ENCODE measurements at regions not wholly inside any gene's neighbourhood (a gene's known extent, or its start where the extent isn't known, plus 50 kb on each side); places are given as distances from the start of the nearest gene placed in this dataset.
"Not testable (repeated sequence)": the region's sequence is repeated elsewhere in the genome, so short reads cannot be mapped to it uniquely, and the experiment has no call there.

DNA sequence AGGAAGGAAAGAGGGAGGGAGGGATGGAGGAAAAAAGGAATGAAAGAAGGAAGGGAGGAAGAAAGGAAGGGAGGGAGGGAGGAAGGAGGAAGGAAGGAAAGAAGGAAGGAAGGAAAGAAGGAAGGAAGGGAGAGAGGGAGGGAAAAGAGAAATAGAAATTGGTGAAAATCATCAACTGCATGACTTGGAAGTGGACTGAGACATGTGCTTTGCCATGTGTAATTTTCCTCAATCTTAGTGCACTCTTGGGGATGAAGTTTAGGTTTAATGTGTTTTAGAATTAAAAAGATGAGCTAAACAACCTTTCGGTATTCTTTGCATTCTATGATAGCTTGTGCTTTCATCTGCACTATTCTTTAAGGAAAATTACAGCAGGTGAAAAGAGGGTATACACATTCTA is 320.1 kb upstream of the GALNT5 start:
- no peak overlapping the region for H3K4me3 Mint-ChIP-seq
- H3K27me3 Mint-ChIP-seq: no peaks in the 10 kb centered on the region
- no peak for DNase-seq (ENCODE audit: low spot score in 2 of 2)
- no peaks in the 10 kb centered on the region for H3K9me3 Mint-ChIP-seq
- peaks cover 2% of the 10 kb centered on the region for H3K36me3 Mint-ChIP-seq (ENCODE audit: insufficient read depth)
- ATAC-seq (replicated peaks; ENCODE audit: extremely low read depth, poor library complexity, severe bottlenecking): no peak
- H3K27ac Mint-ChIP-seq (ENCODE audit: low read depth): no peak overlapping the region
- no peaks in the 10 kb centered on the region for H3K4me1 Mint-ChIP-seq

GRCh38 chr2:156944871-156945270 is 312.6 kb upstream of the GALNT5 start:
- no peak for ATAC-seq (replicated peaks; ENCODE audit: extremely low read depth, poor library complexity, severe bottlenecking)
- Mint-ChIP-seq H3K27ac (ENCODE audit: low read depth) (no peak overlapping the region), H3K36me3 (ENCODE audit: insufficient read depth) (no peaks in the 10 kb centered on the region), H3K9me3 (no peaks in the 10 kb centered on the region), H3K4me1 (no peaks in the 10 kb centered on the region), H3K27me3 (no peaks in the 10 kb centered on the region), H3K4me3 (no peak overlapping the region)
- no peak for DNase-seq (ENCODE audit: low spot score in 2 of 2)

DNA sequence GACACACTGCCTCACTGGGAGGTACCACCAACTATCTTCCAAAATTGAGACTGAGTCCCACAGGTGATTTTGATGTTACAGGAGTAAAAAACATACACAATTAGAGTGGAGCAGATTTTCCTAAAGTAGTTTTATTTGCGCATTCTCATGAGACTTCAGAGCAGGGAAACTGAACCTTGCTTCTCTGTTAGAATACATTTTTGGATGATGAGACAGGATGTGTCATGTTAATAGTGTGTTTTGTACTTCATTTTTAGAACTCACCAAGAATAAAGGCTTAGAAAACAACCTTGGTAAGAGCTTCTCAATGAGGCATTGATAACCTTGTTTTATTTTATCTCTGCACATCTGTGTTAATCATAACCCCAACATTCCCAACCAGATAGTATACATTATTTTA is 310.2 kb upstream of the GALNT5 start:
- no peak overlapping the region for H3K27ac Mint-ChIP-seq (ENCODE audit: low read depth)
- DNase-seq (ENCODE audit: low spot score in 2 of 2) (no peak), ATAC-seq (replicated peaks; ENCODE audit: extremely low read depth, poor library complexity, severe bottlenecking) (no peak)
- no peak overlapping the region for H3K4me3 Mint-ChIP-seq
- H3K27me3 Mint-ChIP-seq: no peaks in the 10 kb centered on the region
- H3K4me1 Mint-ChIP-seq: no peaks in the 10 kb centered on the region
- H3K36me3 Mint-ChIP-seq (ENCODE audit: insufficient read depth): no peaks in the 10 kb centered on the region
- H3K9me3 Mint-ChIP-seq: peaks cover 5% of the 10 kb centered on the region

GRCh38 chr2:156955701-156956100 is 301.8 kb upstream of the GALNT5 start:
- ATAC-seq (replicated peaks; ENCODE audit: extremely low read depth, poor library complexity, severe bottlenecking) (no peak), DNase-seq (ENCODE audit: low spot score in 2 of 2) (no peak)
- H3K9me3 Mint-ChIP-seq: peaks cover 1% of the 10 kb centered on the region
- H3K4me1 Mint-ChIP-seq: no peaks in the 10 kb centered on the region
- no peak overlapping the region for H3K4me3 Mint-ChIP-seq
- H3K36me3 Mint-ChIP-seq (ENCODE audit: insufficient read depth): no peaks in the 10 kb centered on the region
- no peaks in the 10 kb centered on the region for H3K27me3 Mint-ChIP-seq
- H3K27ac Mint-ChIP-seq (ENCODE audit: low read depth): no peak overlapping the region

DNA sequence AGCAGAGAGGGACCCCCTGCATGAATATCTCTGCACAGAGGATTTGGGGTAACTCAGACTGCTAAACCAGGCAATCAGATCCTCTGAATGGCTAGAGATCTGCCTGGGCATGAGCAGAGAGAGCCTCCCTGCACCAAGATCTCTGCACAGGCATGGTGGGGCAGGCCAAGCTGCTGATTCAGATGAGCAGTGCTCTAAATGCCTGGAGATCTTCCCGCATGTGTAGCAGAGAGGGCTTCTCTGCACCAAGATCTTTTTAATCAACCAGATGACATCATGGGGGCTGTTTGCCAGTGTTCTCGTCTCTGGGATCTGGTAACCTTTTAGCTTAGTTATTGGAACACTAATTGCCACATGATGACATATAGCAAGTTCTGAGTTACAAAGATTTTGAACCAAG is 301.3 kb upstream of the GALNT5 start:
- H3K4me3 Mint-ChIP-seq: no peak overlapping the region
- H3K27me3 Mint-ChIP-seq: no peaks in the 10 kb centered on the region
- no peaks in the 10 kb centered on the region for H3K9me3 Mint-ChIP-seq
- no peak overlapping the region for H3K27ac Mint-ChIP-seq (ENCODE audit: low read depth)
- H3K36me3 Mint-ChIP-seq (ENCODE audit: insufficient read depth): no peaks in the 10 kb centered on the region
- DNase-seq (ENCODE audit: low spot score in 2 of 2) (no peak), ATAC-seq (replicated peaks; ENCODE audit: extremely low read depth, poor library complexity, severe bottlenecking) (no peak)
- H3K4me1 Mint-ChIP-seq: no peaks in the 10 kb centered on the region

DNA sequence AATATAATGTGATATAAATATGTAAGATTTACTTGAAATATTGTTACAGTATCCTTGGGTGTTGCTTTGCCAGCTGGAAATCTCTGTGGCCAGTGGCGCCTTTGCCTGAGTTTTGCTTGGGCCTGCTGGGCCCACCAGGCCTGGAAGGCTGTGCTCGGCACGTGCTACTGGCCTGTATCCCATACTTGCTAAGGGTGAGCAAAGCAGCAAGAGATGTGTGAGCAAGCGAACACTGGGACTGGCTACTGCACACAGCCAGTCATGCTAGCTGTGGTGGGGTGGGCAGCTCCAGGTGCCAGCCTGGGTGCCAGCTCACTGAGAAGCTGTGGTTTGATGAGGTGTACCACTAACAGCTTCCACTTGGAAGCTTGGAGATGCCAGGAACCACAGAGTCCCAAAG is 299.1 kb upstream of the GALNT5 start:
- DNase-seq (ENCODE audit: low spot score in 2 of 2) (no peak), ATAC-seq (replicated peaks; ENCODE audit: extremely low read depth, poor library complexity, severe bottlenecking) (no peak)
- H3K4me3 Mint-ChIP-seq: no peak overlapping the region
- H3K4me1 Mint-ChIP-seq: no peaks in the 10 kb centered on the region
- no peaks in the 10 kb centered on the region for H3K9me3 Mint-ChIP-seq
- H3K27ac Mint-ChIP-seq (ENCODE audit: low read depth): no peak overlapping the region
- no peaks in the 10 kb centered on the region for H3K36me3 Mint-ChIP-seq (ENCODE audit: insufficient read depth)
- H3K27me3 Mint-ChIP-seq: no peaks in the 10 kb centered on the region

DNA sequence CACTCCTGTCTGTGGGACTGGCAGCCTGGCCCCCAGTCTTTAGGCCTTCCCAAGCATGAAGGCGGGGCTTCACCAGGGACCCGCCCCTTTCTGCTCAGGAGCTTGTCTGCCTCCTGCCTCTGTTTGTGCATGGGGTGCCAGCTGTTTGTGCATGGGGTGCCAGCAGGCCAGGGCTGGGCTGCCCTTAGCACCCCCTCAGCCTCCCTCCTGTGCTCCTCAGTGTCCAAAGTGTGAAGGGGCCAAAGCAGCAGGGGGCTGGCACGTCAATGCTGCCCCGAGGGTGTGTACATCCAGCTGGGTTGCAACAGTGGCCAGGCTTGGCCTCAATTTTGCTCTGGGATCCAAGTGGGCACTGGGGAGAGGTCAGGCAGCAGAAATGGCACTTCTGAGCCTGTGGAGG is 298.0 kb upstream of the GALNT5 start:
- H3K27me3 Mint-ChIP-seq: no peaks in the 10 kb centered on the region
- ATAC-seq (replicated peaks; ENCODE audit: extremely low read depth, poor library complexity, severe bottlenecking) (no peak), DNase-seq (ENCODE audit: low spot score in 2 of 2) (no peak)
- H3K4me1 Mint-ChIP-seq: no peaks in the 10 kb centered on the region
- H3K9me3 Mint-ChIP-seq: no peaks in the 10 kb centered on the region
- H3K4me3 Mint-ChIP-seq: no peak overlapping the region
- H3K27ac Mint-ChIP-seq (ENCODE audit: low read depth): no peak overlapping the region
- no peaks in the 10 kb centered on the region for H3K36me3 Mint-ChIP-seq (ENCODE audit: insufficient read depth)

GRCh38 chr2:156982615-156983014 is 274.9 kb upstream of the GALNT5 start:
- Mint-ChIP-seq H3K27me3 (no peaks in the 10 kb centered on the region), H3K27ac (ENCODE audit: low read depth) (no peak overlapping the region), H3K9me3 (no peaks in the 10 kb centered on the region), H3K4me3 (no peak overlapping the region), H3K4me1 (no peaks in the 10 kb centered on the region), H3K36me3 (ENCODE audit: insufficient read depth) (no peaks in the 10 kb centered on the region)
- DNase-seq (ENCODE audit: low spot score in 2 of 2) (no peak), ATAC-seq (replicated peaks; ENCODE audit: extremely low read depth, poor library complexity, severe bottlenecking) (no peak)

DNA sequence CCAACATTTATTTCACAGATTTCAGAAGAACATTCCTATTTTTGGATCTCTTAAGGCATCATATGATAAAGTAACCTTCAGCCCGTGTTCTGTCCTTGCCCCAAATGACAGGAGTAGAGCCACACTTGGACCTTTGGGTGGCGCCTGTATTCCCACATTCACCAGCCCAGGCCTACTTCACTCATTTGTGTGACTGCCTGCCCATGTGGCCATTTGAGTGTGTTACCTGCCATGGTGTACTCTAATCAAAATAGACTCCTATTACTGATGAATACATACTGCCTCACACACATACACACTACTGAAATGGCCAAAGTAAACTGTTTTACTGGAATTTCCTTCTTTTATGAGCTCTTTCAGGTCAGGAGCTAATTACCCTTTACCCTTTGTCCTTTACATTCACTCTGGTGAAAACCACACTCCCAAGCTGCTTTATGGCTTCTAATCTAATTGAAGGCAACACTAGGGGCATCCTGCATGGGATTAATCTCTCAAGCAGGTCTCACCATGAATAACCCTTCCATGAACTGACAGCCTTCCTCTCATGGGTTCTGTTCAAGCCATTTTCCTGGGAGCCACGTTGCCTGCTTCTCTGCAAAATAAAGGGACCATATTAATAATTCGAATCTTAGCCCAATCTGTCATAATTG is 271.0 kb upstream of the GALNT5 start:
- no peak for ATAC-seq (replicated peaks; ENCODE audit: extremely low read depth, poor library complexity, severe bottlenecking)
- Mint-ChIP-seq H3K27me3 (no peaks in the 10 kb centered on the region), H3K27ac (ENCODE audit: low read depth) (no peak overlapping the region), H3K9me3 (no peaks in the 10 kb centered on the region), H3K36me3 (ENCODE audit: insufficient read depth) (no peaks in the 10 kb centered on the region), H3K4me1 (no peaks in the 10 kb centered on the region), H3K4me3 (no peak overlapping the region)
- DNase-seq (ENCODE audit: low spot score in 2 of 2): no peak

GRCh38 chr2:156999661-157000060 is 257.8 kb upstream of the GALNT5 start:
- peaks cover 12% of the 10 kb centered on the region for H3K9me3 Mint-ChIP-seq
- no peaks in the 10 kb centered on the region for H3K27me3 Mint-ChIP-seq
- DNase-seq (ENCODE audit: low spot score in 2 of 2) (no peak), ATAC-seq (replicated peaks; ENCODE audit: extremely low read depth, poor library complexity, severe bottlenecking) (no peak)
- H3K4me3 Mint-ChIP-seq: no peak overlapping the region
- H3K27ac Mint-ChIP-seq (ENCODE audit: low read depth): no peak overlapping the region
- H3K4me1 Mint-ChIP-seq: no peaks in the 10 kb centered on the region
- no peaks in the 10 kb centered on the region for H3K36me3 Mint-ChIP-seq (ENCODE audit: insufficient read depth)

GRCh38 chr2:157004789-157005188 is 252.7 kb upstream of the GALNT5 start:
- Mint-ChIP-seq H3K27ac (ENCODE audit: low read depth) (no peak overlapping the region), H3K36me3 (ENCODE audit: insufficient read depth) (no peaks in the 10 kb centered on the region), H3K27me3 (no peaks in the 10 kb centered on the region), H3K9me3 (peaks cover 7% of the 10 kb centered on the region), H3K4me3 (no peak overlapping the region), H3K4me1 (no peaks in the 10 kb centered on the region)
- no peak for ATAC-seq (replicated peaks; ENCODE audit: extremely low read depth, poor library complexity, severe bottlenecking)
- DNase-seq (ENCODE audit: low spot score in 2 of 2): no peak

DNA sequence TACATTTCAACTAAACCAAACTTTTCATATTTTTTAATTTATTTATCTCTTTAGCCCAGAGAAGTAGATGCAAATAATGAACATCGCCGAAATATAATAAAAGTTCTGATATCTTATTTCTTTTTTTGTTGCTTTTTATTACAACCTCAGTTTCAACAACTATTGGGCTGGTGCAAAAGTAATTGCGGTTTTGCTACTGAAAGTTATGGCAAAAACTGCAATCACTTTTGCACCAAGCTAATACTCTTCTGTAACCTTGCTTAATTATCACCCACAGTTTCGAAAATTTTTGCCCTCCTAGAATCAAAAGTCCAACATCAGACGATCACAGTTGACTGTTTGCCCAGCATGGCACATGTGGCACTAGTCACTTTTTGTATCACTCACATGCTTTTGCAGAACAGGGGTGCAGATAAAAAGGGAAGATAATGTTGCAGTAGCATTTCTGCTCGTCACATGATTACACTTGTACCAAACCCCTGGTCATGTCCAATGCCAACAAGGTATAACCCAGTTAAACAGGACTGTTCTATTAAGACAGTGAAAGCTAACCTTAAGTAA is 242.4 kb upstream of the GALNT5 start:
- Mint-ChIP-seq H3K36me3 (ENCODE audit: insufficient read depth) (no peaks in the 10 kb centered on the region), H3K27me3 (no peaks in the 10 kb centered on the region), H3K9me3 (no peaks in the 10 kb centered on the region), H3K27ac (ENCODE audit: low read depth) (no peak overlapping the region), H3K4me1 (no peaks in the 10 kb centered on the region), H3K4me3 (no peak overlapping the region)
- no peak for DNase-seq (ENCODE audit: low spot score in 2 of 2)
- ATAC-seq (replicated peaks; ENCODE audit: extremely low read depth, poor library complexity, severe bottlenecking): no peak

GRCh38 chr2:157023264-157023663 is 234.2 kb upstream of the GALNT5 start:
- not testable (repeated sequence) for H3K4me3 Mint-ChIP-seq; H3K9me3 Mint-ChIP-seq; H3K27me3 Mint-ChIP-seq; ATAC-seq (replicated peaks; ENCODE audit: extremely low read depth, poor library complexity, severe bottlenecking); H3K36me3 Mint-ChIP-seq (ENCODE audit: insufficient read depth); H3K4me1 Mint-ChIP-seq; H3K27ac Mint-ChIP-seq (ENCODE audit: low read depth); DNase-seq (ENCODE audit: low spot score in 2 of 2)
